ENCODE measurements at regions not wholly inside any gene's neighbourhood (a gene's known extent, or its start where the extent isn't known, plus 50 kb on each side); places are given as distances from the start of the nearest gene placed in this dataset.

GRCh38 chr7:35467456-35467978, 213.6 kb upstream of the TBX20 start:
- ChIA-PET POLR2A (no interaction called here), CTCF (no interaction called here)
- no peak overlapping the region for H3K27ac Mint-ChIP-seq
- H3K36me3 Mint-ChIP-seq: no peaks in the 10 kb centered on the region
- no peaks in the 10 kb centered on the region for H3K36me3 ChIP-seq (ENCODE audit: insufficient read depth, low read length)
- H3K4me1 Mint-ChIP-seq: no peaks in the 10 kb centered on the region
- peaks cover 0 to 2% (median 0%) of the 10 kb centered on the region in 5 donors for H3K9me3 Mint-ChIP-seq
- H3K4me3 Mint-ChIP-seq: no peak overlapping the region
- H3K9me3 ChIP-seq (ENCODE audit: low read length): no peaks in the 10 kb centered on the region
- DNase-seq: no peak
- no peaks in the 10 kb centered on the region for H3K27me3 ChIP-seq (ENCODE audit: insufficient read depth, low read length, poor library complexity, severe bottlenecking)
- H3K4me1 ChIP-seq (ENCODE audit: insufficient read depth, low read length): no peaks in the 10 kb centered on the region
- H3K4me3 ChIP-seq (ENCODE audit: low read length): no peak overlapping the region
- H3K27ac ChIP-seq (ENCODE audit: low read depth, low read length): no peak overlapping the region
- H3K27me3 Mint-ChIP-seq: peaks cover 27 to 40% of the 10 kb centered on the region in 2 donors

GRCh38 chr7:35465791-35466336, 212.0 kb upstream of the TBX20 start:
- no peak for DNase-seq
- no peaks in the 10 kb centered on the region for H3K4me1 Mint-ChIP-seq
- POLR2A ChIA-PET: no interaction called here
- peaks cover 0 to 2% (median 2%) of the 10 kb centered on the region in 5 donors for H3K9me3 Mint-ChIP-seq
- Histone ChIP-seq H3K4me3 (ENCODE audit: low read length) (no peak overlapping the region), H3K27me3 (ENCODE audit: insufficient read depth, low read length, poor library complexity, severe bottlenecking) (no peaks in the 10 kb centered on the region), H3K4me1 (ENCODE audit: insufficient read depth, low read length) (no peaks in the 10 kb centered on the region), H3K36me3 (ENCODE audit: insufficient read depth, low read length) (no peaks in the 10 kb centered on the region), H3K27ac (ENCODE audit: low read depth, low read length) (no peak overlapping the region), H3K9me3 (ENCODE audit: low read length) (no peaks in the 10 kb centered on the region)
- H3K27me3 Mint-ChIP-seq: peaks cover 35 to 48% of the 10 kb centered on the region in 2 donors
- no peak overlapping the region for H3K27ac Mint-ChIP-seq
- CTCF ChIA-PET: no interaction called here
- H3K36me3 Mint-ChIP-seq: no peaks in the 10 kb centered on the region
- no peak overlapping the region for H3K4me3 Mint-ChIP-seq

GRCh38 chr7:35463751-35464150, 209.9 kb upstream of the TBX20 start:
- ChIA-PET CTCF (no interaction called here), POLR2A (no interaction called here)
- Histone ChIP-seq H3K36me3 (ENCODE audit: insufficient read depth, low read length) (no peaks in the 10 kb centered on the region), H3K9me3 (ENCODE audit: low read length) (no peaks in the 10 kb centered on the region), H3K4me3 (ENCODE audit: low read length) (no peak overlapping the region), H3K27me3 (ENCODE audit: insufficient read depth, low read length, poor library complexity, severe bottlenecking) (no peaks in the 10 kb centered on the region), H3K27ac (ENCODE audit: low read depth, low read length) (no peak overlapping the region), H3K4me1 (ENCODE audit: insufficient read depth, low read length) (no peaks in the 10 kb centered on the region)
- Mint-ChIP-seq H3K9me3 (peaks cover under 1 to 6% (median 3%) of the 10 kb centered on the region in 5 donors), H3K27ac (no peak overlapping the region), H3K36me3 (no peaks in the 10 kb centered on the region), H3K4me1 (no peaks in the 10 kb centered on the region), H3K27me3 (peaks cover 25 to 40% of the 10 kb centered on the region in 2 donors), H3K4me3 (no peak overlapping the region)
- DNase-seq: no peak

DNA sequence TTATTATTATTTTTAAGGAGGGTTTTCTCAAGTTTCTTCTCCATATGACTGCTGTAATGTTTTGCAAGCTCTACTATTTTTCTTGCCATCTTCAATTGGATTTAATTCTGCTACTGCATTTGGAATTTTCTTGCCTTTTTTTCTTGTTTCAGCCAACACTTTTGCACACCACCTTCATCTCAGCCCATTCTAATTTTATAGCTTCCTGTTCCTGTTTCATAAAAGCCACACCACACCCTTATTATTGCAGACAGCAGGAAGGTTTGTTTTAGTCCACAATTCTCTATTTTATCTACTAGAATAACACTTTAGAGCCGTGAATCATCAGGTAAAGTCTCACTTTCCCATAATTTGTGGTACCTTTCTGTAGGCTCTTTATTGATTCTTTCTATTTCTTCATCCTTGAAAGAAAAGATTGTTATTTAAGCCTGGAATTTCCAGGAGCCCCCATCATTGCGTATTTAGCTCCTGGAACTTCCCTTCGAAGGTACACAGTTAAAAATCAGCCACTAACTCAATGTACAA, 209.3 kb upstream of the TBX20 start:
- Histone ChIP-seq H3K27me3 (ENCODE audit: insufficient read depth, low read length, poor library complexity, severe bottlenecking) (no peaks in the 10 kb centered on the region), H3K4me1 (ENCODE audit: insufficient read depth, low read length) (no peaks in the 10 kb centered on the region), H3K9me3 (ENCODE audit: low read length) (no peaks in the 10 kb centered on the region), H3K4me3 (ENCODE audit: low read length) (no peak overlapping the region), H3K27ac (ENCODE audit: low read depth, low read length) (no peak overlapping the region), H3K36me3 (ENCODE audit: insufficient read depth, low read length) (no peaks in the 10 kb centered on the region)
- no peak for DNase-seq
- H3K9me3 Mint-ChIP-seq: peaks cover 2 to 11% (median 6%) of the 10 kb centered on the region in 5 donors
- H3K4me1 Mint-ChIP-seq: no peaks in the 10 kb centered on the region
- no peaks in the 10 kb centered on the region for H3K36me3 Mint-ChIP-seq
- no peak overlapping the region for H3K4me3 Mint-ChIP-seq
- ChIA-PET POLR2A (no interaction called here), CTCF (no interaction called here)
- peaks cover 22 to 38% of the 10 kb centered on the region in 2 donors for H3K27me3 Mint-ChIP-seq
- no peak overlapping the region for H3K27ac Mint-ChIP-seq

GRCh38 chr7:35454575-35455385, 200.9 kb upstream of the TBX20 start:
- Histone ChIP-seq H3K4me3 (ENCODE audit: low read length) (no peak overlapping the region), H3K36me3 (ENCODE audit: insufficient read depth, low read length) (no peaks in the 10 kb centered on the region), H3K27ac (ENCODE audit: low read depth, low read length) (no peak overlapping the region), H3K4me1 (ENCODE audit: insufficient read depth, low read length) (no peaks in the 10 kb centered on the region), H3K9me3 (ENCODE audit: low read length) (no peaks in the 10 kb centered on the region), H3K27me3 (ENCODE audit: insufficient read depth, low read length, poor library complexity, severe bottlenecking) (peaks cover 4% of the 10 kb centered on the region)
- H3K4me3 Mint-ChIP-seq: peak overlapping the region in 1 of 7 donors; percentile 16
- H3K27me3 Mint-ChIP-seq: peaks cover 20 to 65% of the 10 kb centered on the region in 2 donors
- no peak overlapping the region for H3K27ac Mint-ChIP-seq
- H3K36me3 Mint-ChIP-seq: no peaks in the 10 kb centered on the region
- POLR2A ChIA-PET: no interaction called here
- DNase-seq: no peak
- peaks cover 4 to 19% (median 8%) of the 10 kb centered on the region in 5 donors for H3K9me3 Mint-ChIP-seq
- peaks cover 2 to 5% (median 4%) of the 10 kb centered on the region in 3 donors for H3K4me1 Mint-ChIP-seq
- CTCF ChIA-PET: no interaction called here

- H3K36me3 ChIP-seq (ENCODE audit: insufficient read depth, low read length): no peaks in the 10 kb centered on the region
- peaks cover 19 to 70% of the 10 kb centered on the region in 2 donors for H3K27me3 Mint-ChIP-seq
- no peaks in the 10 kb centered on the region for H3K36me3 Mint-ChIP-seq
- H3K27me3 ChIP-seq (ENCODE audit: insufficient read depth, low read length, poor library complexity, severe bottlenecking): peaks cover 4% of the 10 kb centered on the region
- H3K4me3 ChIP-seq (ENCODE audit: low read length): no peak overlapping the region
- no peaks in the 10 kb centered on the region for H3K9me3 ChIP-seq (ENCODE audit: low read length)
- H3K9me3 Mint-ChIP-seq: no peaks in the 10 kb centered on the region
- no peak overlapping the region for H3K27ac Mint-ChIP-seq
- DNase-seq: no peak
- H3K4me1 ChIP-seq (ENCODE audit: insufficient read depth, low read length): no peaks in the 10 kb centered on the region
- peaks cover 2 to 5% (median 4%) of the 10 kb centered on the region in 3 donors for H3K4me1 Mint-ChIP-seq
- H3K4me3 Mint-ChIP-seq: no peak overlapping the region
- POLR2A ChIA-PET: no interaction called here
- CTCF ChIA-PET: no interaction called here
- H3K27ac ChIP-seq (ENCODE audit: low read depth, low read length): no peak overlapping the region
These were observed 196.7 kb upstream of the TBX20 start for GRCh38 chr7:35450456-35451214.

- ChIA-PET CTCF (no interaction called here), POLR2A (no interaction called here)
- H3K27me3 ChIP-seq (ENCODE audit: insufficient read depth, low read length, poor library complexity, severe bottlenecking): no peaks in the 10 kb centered on the region
- Mint-ChIP-seq H3K36me3 (no peaks in the 10 kb centered on the region), H3K27ac (no peak overlapping the region), H3K27me3 (peaks cover 17 to 65% of the 10 kb centered on the region in 2 donors), H3K4me3 (no peak overlapping the region), H3K9me3 (no peaks in the 10 kb centered on the region), H3K4me1 (no peaks in the 10 kb centered on the region)
- no peaks in the 10 kb centered on the region for H3K4me1 ChIP-seq (ENCODE audit: insufficient read depth, low read length)
- H3K27ac ChIP-seq (ENCODE audit: low read depth, low read length): no peak overlapping the region
- no peaks in the 10 kb centered on the region for H3K36me3 ChIP-seq (ENCODE audit: insufficient read depth, low read length)
- no peak for DNase-seq
- H3K4me3 ChIP-seq (ENCODE audit: low read length): no peak overlapping the region
- H3K9me3 ChIP-seq (ENCODE audit: low read length): no peaks in the 10 kb centered on the region
These were observed 194.6 kb upstream of the TBX20 start for GRCh38 chr7:35448486-35448885.

DNA sequence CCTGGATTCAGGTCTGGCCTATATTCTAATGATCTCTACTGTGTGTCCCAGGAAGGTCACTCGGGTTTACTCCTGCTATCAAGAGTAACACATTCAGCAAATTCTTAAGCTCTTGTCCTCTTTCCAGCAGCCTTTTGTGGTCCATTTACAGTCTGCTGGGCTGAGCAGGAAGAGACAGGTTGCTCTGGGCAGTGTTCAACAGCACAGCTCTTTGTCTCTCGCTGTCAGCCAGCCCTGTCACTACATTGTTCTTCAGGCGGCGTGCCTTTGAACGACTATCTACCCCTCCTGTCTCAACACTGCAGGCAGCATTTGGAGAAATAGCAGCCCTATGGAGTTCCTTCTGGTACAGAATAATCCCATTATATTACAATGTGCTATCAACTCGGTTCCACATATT, 192.2 kb upstream of the TBX20 start:
- Histone ChIP-seq H3K27me3 (ENCODE audit: insufficient read depth, low read length, poor library complexity, severe bottlenecking) (no peaks in the 10 kb centered on the region), H3K4me1 (ENCODE audit: insufficient read depth, low read length) (no peaks in the 10 kb centered on the region), H3K36me3 (ENCODE audit: insufficient read depth, low read length) (no peaks in the 10 kb centered on the region), H3K27ac (ENCODE audit: low read depth, low read length) (no peak overlapping the region), H3K4me3 (ENCODE audit: low read length) (no peak overlapping the region), H3K9me3 (ENCODE audit: low read length) (no peaks in the 10 kb centered on the region)
- no peak for DNase-seq
- H3K36me3 Mint-ChIP-seq: no peaks in the 10 kb centered on the region
- ChIA-PET CTCF (no interaction called here), POLR2A (no interaction called here)
- no peaks in the 10 kb centered on the region for H3K4me1 Mint-ChIP-seq
- H3K4me3 Mint-ChIP-seq: no peak overlapping the region
- H3K27ac Mint-ChIP-seq: no peak overlapping the region
- no peaks in the 10 kb centered on the region for H3K9me3 Mint-ChIP-seq
- H3K27me3 Mint-ChIP-seq: peaks cover 15 to 63% of the 10 kb centered on the region in 2 donors
